ENCODE measurements at regions not wholly inside any gene's neighbourhood (a gene's known extent, or its start where the extent isn't known, plus 50 kb on each side); places are given as distances from the start of the nearest gene placed in this dataset.

GRCh38 chr3:102125994-102126368 is 276.7 kb downstream of the NFKBIZ start (continued):
- TF ChIP-seq EZH2phosphoT487 (IDR thresholded peaks at IDR 0.05; ENCODE audit: borderline replicate concordance) (no peak), RAD21 (IDR thresholded peaks at IDR 0.05; ENCODE audit: low read depth) (no peak), JUND (IDR thresholded peaks at IDR 0.05) (no peak), ZNF274 (IDR thresholded peaks at IDR 0.05; ENCODE audit: low read depth, low read length) (no peak), SP1 (IDR thresholded peaks at IDR 0.05; ENCODE audit: low read depth) (no peak)

- no peaks in the 10 kb centered on the region for H3K27me3 ChIP-seq (ENCODE audit: insufficient read depth, low read length)
- peaks cover 0 to 5% of the 10 kb centered on the region in 2 experiments; a peak in 1 of 4 replicates for H3K4me1 ChIP-seq (ENCODE audit: control insufficient read depth in 1 of 2, insufficient read depth in 2 of 2, low read length in 2 of 2)
- ChIA-PET POLR2A (no interaction called here), CTCF (no interaction called here), RAD21 (ENCODE audit: low non-redundant PET in 1 of 2, low total read pairs in 2 of 2, uncharacterized antibody in 2 of 2, unreplicated experiment in 2 of 2) (no interaction called here)
- no peak for TF ChIP-seq MAX (IDR thresholded peaks at IDR 0.05)
- no peak for TF ChIP-seq EGR1 (IDR thresholded peaks at IDR 0.05; ENCODE audit: low read depth)
- no peak for TF ChIP-seq SRF (IDR thresholded peaks at IDR 0.05; ENCODE audit: low read depth)
- TF ChIP-seq FOSL1 (IDR thresholded peaks at IDR 0.05; ENCODE audit: low read depth): peak; percentile 48
- TF ChIP-seq ELF1 (IDR thresholded peaks at IDR 0.05; ENCODE audit: borderline replicate concordance, low read depth): no peak
- no peak for TF ChIP-seq ZNF274 (IDR thresholded peaks at IDR 0.05; ENCODE audit: low read depth, low read length)
- H3K4me3 ChIP-seq (replicated peaks in 1 of 2; ENCODE audit: low read depth in 1 of 2, low read length in 2 of 2): no peak overlapping the region
- DNase-seq (ENCODE audit: low read depth, low spot score) (peak; percentile 7), ATAC-seq (no peak)
- no peaks in the 10 kb centered on the region for H3K9me2 ChIP-seq (ENCODE audit: insufficient read depth)
- H3K9me3 ChIP-seq (ENCODE audit: control insufficient read depth in 1 of 2, insufficient read depth in 1 of 2, low read depth in 1 of 2, low read length in 2 of 2): no peaks in the 10 kb centered on the region
- intact Hi-C loops (cut with micrococcal nuclease): no loop called here
- H4K20me1 ChIP-seq (ENCODE audit: insufficient read depth): no peaks in the 10 kb centered on the region
- H3K9ac ChIP-seq (ENCODE audit: low read length): no peak overlapping the region
- no peaks in the 10 kb centered on the region for H3K36me3 ChIP-seq (ENCODE audit: control insufficient read depth in 1 of 2, insufficient read depth in 2 of 2, low read length in 2 of 2)
- no peak overlapping the region for H3K4me2 ChIP-seq (ENCODE audit: low read length)
- no peak overlapping the region for H2AFZ ChIP-seq (ENCODE audit: low read depth, low read length, poor library complexity, severe bottlenecking)
- no peaks in the 10 kb centered on the region for H3K79me2 ChIP-seq (ENCODE audit: insufficient read depth, low read length)
- no TSS peak for BruUV-seq (replicated peaks)
- no peak overlapping the region for H3K27ac ChIP-seq (ENCODE audit: low read depth, low read length)
Observed at GRCh38 chr3:102129760-102130608, 280.7 kb downstream of the NFKBIZ start.

Data from HCT116 (cell line).